HG02588 (cell line): ENCODE measurements at regions not wholly inside any gene's neighbourhood (a gene's known extent, or its start where the extent isn't known, plus 50 kb on each side); places are given as distances from the start of the nearest gene placed in this dataset.
"Not testable (repeated sequence)": the region's sequence is repeated elsewhere in the genome, so short reads cannot be mapped to it uniquely, and the experiment has no call there.

Source experiments
- ATAC-seq: cut with Tn5 transposase; IDR thresholded peaks from one replicate; pipeline ENCODE4 v1.9.1; 2021; ENCODE audit warnings: mild to moderate bottlenecking, moderate library complexity; ENCODE audit not compliant: unreplicated experiment

DNA sequence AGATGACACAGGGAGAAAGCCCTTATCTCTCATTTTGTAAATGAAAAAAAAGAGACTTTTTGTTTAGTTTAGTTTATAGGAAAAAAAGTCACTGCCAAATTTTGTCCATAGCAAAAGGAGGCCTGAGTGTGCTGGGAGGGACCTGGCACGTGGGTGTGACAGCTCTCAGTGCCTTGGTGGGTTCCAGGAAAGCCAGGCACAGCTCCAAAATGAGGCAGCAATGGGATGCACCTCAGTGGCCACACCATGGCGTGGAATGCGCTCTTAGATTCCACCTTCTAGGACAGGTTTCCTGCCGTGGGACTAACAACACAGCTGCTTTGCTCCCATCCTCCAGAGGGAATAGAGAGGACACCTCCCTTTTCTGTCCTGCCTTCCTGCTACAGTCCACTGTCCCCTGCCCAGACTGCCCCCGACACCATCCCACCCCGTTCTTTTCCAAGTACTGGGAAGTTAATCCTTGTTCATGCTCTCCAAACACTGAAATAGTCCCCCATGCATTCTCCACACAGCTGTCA lies 207.6 kb downstream of the EMP1 start:
- no peak for ATAC-seq

- ATAC-seq, result not testable (repeated sequence)
These were observed 194.8 kb downstream of the EMP1 start for GRCh38 chr12:13391375-13391774.

- ATAC-seq, result no peak
These were observed 194.4 kb downstream of the EMP1 start for GRCh38 chr12:13390918-13391317.

GRCh38 chr12:13390381-13390861 lies 193.9 kb downstream of the EMP1 start:
- no peak for ATAC-seq

DNA sequence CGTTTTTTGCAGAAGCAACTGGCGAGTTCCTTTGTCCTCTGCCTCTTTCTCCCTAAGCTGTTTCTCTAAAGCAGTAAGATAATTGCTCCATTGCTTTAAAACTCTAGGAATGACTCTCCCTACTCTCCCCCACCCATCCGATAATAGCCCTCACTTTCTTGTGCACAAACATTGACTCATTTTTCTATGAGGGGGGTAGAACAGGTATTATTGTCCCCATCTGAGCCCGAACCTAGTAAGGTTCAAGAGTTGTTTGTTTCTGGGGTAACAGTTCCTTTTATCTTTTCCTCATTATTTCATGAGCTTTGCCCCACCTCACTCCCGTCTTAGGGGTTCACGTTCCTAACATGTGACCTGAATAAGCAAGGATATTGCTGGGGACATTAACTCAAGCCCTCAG lies 190.6 kb downstream of the EMP1 start:
- ATAC-seq, result no peak

DNA sequence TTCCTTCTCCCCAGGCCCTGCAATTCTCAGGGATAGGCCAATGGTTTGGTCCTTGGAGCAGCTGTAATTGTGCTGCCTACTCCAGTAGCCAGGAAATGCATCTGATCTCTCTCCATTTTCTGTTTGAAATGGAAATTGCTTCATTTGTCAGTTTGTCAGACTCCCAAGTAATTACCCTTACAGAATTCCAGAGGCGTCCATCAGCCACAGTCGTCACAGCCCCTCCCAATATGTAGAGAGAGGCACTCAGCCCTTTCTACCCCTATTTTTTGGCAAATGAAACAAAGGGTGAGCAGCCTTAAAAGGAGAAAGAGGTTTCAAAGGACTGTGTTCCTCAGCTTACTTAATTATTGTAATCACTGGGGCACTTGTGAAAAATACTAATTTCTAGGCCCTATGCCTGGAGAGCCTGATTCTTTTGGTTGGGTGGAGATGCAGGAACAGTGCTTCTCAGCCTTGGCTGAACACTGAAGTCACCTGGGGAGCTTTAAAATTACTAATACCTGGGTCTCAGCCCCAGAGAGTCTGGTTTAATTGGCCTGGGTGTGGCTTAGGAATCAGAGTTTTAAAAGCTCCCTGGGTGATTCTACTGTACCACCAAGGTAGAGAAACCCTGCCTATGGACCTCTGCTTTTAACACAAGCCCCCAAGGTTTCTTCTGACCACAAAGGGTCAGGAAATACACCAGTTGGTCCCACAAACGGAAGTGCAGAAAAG lies 190.0 kb downstream of the EMP1 start:
- no peak for ATAC-seq

GRCh38 chr12:13383379-13383778 lies 186.9 kb downstream of the EMP1 start:
- no peak for ATAC-seq

- no peak for ATAC-seq
These were observed 183.8 kb downstream of the EMP1 start for GRCh38 chr12:13380297-13380696.

GRCh38 chr12:13379531-13380188 lies 183.1 kb downstream of the EMP1 start:
- ATAC-seq, result no peak

DNA sequence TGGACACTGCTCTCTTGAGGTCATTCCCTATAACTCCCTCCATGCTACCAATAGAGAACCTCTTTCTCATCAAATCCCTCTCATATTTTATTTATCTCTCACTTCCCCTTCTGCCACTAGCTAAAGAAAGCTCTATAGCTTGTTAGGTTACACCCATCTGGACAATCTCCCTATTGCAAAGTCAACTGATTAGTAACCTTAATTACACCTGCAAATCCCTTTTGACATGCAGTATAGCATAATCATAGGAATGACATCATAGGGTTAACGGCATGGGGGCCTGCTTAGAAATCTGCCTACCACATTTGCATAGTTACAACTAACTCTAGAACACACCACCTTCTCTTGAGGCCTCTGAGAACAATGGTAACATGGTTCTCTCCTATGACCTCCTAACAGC lies 181.2 kb downstream of the EMP1 start:
- ATAC-seq, result no peak

DNA sequence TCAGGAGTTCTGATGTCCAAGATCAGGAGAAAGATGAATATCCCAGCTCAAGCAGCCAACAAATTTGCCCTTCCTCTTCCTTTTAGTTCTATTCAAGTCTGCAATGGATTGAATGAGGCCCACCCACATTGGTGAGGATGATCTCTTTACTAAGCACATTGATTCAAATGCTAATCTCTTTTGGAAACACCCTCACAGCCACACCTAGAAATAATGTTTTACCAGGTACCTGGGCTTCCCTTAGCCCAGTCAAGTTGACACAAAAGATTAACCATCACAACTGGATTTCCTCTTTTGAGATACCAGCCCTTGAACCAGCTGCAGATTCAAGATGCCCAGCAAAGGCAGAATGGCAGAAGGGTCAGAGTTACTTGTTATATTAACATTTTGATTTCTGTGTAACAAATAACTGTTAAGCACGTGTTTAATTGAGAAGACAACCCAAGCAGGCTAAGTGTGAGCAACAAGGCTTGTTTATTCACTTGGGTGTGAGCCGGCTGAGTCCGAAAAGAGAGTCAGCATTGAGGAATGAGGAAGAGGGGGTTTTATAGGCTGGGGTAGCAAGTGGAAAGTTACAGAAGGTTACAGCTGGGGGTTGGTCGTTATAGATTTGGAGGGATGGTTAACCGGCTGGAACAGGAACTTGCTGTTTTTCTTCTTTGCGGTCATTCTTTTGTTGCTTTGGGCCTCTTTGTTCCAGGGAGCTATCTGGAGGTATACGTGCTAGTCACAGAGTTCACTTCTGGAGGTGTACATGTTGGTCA lies 180.3 kb downstream of the EMP1 start:
- ATAC-seq, result no peak

GRCh38 chr12:13375583-13376345 lies 179.2 kb downstream of the EMP1 start:
- ATAC-seq, result no peak

DNA sequence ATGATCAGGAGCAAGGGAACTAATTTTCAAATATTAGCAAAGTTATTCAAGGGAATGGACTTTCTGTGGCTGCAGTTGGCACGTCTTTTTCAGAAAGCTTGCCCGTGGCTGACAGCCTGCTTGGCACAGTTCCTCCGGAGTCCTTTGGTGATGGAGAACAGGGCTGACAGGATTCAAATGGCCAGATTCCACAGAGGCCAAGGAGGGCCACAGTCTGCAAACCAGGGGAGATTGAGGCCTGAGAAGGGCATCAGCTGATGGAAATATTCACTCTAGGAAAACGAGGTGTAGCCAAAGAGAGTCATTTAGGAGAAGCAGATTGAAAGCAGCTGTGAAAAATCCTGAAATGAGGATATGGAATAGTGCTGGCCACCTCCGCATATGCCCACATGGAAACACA lies 178.3 kb downstream of the EMP1 start:
- ATAC-seq, result no peak

DNA sequence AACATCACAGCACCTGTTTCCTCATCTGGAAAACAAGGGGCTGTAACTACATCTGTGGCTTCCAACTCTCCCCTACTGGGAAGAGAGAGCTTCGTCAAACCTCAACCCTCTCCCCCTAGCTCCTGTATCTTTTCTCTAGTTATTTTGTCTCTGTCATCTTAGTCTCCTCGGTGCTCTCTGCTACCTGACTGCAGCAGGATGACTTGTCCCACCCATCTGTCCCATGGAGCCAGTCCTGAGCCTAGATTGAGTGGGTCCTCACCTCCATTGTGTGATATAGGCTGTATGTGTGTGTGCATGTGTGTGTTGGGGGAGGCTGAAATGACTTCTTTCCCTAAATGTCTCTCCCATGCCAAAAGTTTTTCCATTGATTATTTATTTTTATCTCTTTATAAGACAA lies 177.3 kb downstream of the EMP1 start:
- ATAC-seq, result no peak

- ATAC-seq, result no peak
These were observed 176.6 kb downstream of the EMP1 start for GRCh38 chr12:13373131-13373530.

- ATAC-seq, result no peak
These were observed 175.9 kb downstream of the EMP1 start for GRCh38 chr12:13372386-13372785.

- ATAC-seq, result no peak
These were observed 175.3 kb downstream of the EMP1 start for GRCh38 chr12:13371797-13372196.

GRCh38 chr12:13371367-13371766 lies 174.8 kb downstream of the EMP1 start:
- ATAC-seq, result no peak

GRCh38 chr12:13369474-13370056 lies 173.0 kb downstream of the EMP1 start:
- no peak for ATAC-seq

- no peak for ATAC-seq
These were observed 172.4 kb downstream of the EMP1 start for GRCh38 chr12:13368971-13369370.
